Effector memory CD4-positive, alpha-beta T cell (primary cell): ENCODE measurements at regions not wholly inside any gene's neighbourhood (a gene's known extent, or its start where the extent isn't known, plus 50 kb on each side); places are given as distances from the start of the nearest gene placed in this dataset.

Experiments
- DNase-seq, 3 donors: peaks; one replicate each; pipeline ENCODE4 v3.0.0-alpha.2; 2020
- H3K27ac ChIP-seq: 2 replicates; pipeline ENCODE4 v1.7.0; 2013; ENCODE audit warnings: mild to moderate bottlenecking, low read length, moderate library complexity; ENCODE audit not compliant: insufficient read depth, poor library complexity, severe bottlenecking
- H3K27me3 ChIP-seq: replicated peaks from 2 replicates; pipeline ENCODE4 v1.7.0; 2013; ENCODE audit warnings: mild to moderate bottlenecking, low read length; ENCODE audit not compliant: insufficient read depth, control insufficient read depth, poor library complexity, severe bottlenecking
- H3K36me3 ChIP-seq: 2 replicates; pipeline ENCODE4 v1.7.0; 2013; ENCODE audit warnings: mild to moderate bottlenecking, low read length, moderate library complexity; ENCODE audit not compliant: control insufficient read depth, insufficient read depth
- H3K4me1 ChIP-seq: 2 replicates; pipeline ENCODE4 v1.7.0; 2013; ENCODE audit warnings: low read length, mild to moderate bottlenecking; ENCODE audit not compliant: control insufficient read depth, insufficient read depth, poor library complexity, severe bottlenecking
- H3K4me3 ChIP-seq: 2 replicates; pipeline ENCODE4 v1.7.0; 2013; ENCODE audit warnings: low read length, low read depth, mild to moderate bottlenecking; ENCODE audit not compliant: insufficient read depth, poor library complexity, severe bottlenecking
- H3K9me3 ChIP-seq: 2 replicates; pipeline ENCODE4 v1.7.0; 2013; ENCODE audit warnings: mild to moderate bottlenecking, low read length, moderate library complexity; ENCODE audit not compliant: control insufficient read depth

- Histone ChIP-seq H3K9me3 (no peaks in the 10 kb centered on the region), H3K4me3 (no peak overlapping the region), H3K4me1 (no peaks in the 10 kb centered on the region), H3K36me3 (no peaks in the 10 kb centered on the region), H3K27ac (no peak overlapping the region), H3K27me3 (no peaks in the 10 kb centered on the region)
- DNase-seq, result no peak
Observed at GRCh38 chr1:98439471-98439870, 222.1 kb upstream of the SNX7 start.

DNA sequence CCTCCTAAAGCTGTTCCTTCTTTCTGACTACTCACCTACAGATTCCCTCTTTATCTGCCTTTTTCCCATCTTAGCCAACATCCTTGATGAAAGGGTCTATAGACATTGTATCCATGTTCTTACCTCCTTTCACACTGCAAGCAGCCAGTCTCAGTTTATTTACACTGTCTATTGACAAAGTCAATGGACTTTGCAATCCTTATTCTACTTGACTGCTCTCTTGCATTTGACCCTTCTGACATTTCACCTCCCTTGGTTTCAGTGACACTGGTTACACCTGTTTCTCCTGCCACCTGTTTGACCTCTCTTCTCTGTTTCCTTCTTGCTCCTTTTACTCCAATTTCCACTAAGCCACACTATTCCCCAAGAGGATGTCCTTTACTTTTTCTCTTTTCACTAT is 224.0 kb upstream of the SNX7 start:
- Histone ChIP-seq H3K4me3 (no peak overlapping the region), H3K27ac (no peak overlapping the region), H3K36me3 (no peaks in the 10 kb centered on the region), H3K9me3 (no peaks in the 10 kb centered on the region), H3K4me1 (no peaks in the 10 kb centered on the region), H3K27me3 (no peaks in the 10 kb centered on the region)
- no peak for DNase-seq

DNA sequence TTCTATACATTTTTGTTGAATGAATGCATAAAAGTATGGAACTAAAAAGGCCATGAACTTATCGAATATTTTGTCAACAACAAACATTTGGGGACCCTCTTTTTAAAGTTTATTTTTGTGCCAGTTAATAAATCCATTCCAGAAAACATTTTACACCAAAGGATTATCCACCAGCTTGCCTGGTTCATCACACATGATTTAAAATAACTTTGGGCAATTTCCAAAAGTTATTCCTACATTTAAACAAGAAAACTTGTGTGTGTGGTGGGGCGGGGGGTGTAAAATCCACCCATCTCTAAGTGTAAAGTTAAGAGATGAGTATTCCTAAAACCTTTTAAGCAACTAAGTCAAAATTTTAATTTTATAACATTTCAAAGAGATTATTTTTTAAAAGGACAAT is 224.5 kb upstream of the SNX7 start:
- Histone ChIP-seq H3K27me3 (no peaks in the 10 kb centered on the region), H3K4me3 (no peak overlapping the region), H3K4me1 (no peaks in the 10 kb centered on the region), H3K27ac (no peak overlapping the region), H3K36me3 (no peaks in the 10 kb centered on the region), H3K9me3 (no peaks in the 10 kb centered on the region)
- DNase-seq, result no peak

GRCh38 chr1:98429965-98430443 is 231.5 kb upstream of the SNX7 start:
- DNase-seq, result no peak
- Histone ChIP-seq H3K4me1 (no peaks in the 10 kb centered on the region), H3K36me3 (no peaks in the 10 kb centered on the region), H3K4me3 (no peak overlapping the region), H3K9me3 (no peaks in the 10 kb centered on the region), H3K27ac (no peak overlapping the region), H3K27me3 (no peaks in the 10 kb centered on the region)

DNA sequence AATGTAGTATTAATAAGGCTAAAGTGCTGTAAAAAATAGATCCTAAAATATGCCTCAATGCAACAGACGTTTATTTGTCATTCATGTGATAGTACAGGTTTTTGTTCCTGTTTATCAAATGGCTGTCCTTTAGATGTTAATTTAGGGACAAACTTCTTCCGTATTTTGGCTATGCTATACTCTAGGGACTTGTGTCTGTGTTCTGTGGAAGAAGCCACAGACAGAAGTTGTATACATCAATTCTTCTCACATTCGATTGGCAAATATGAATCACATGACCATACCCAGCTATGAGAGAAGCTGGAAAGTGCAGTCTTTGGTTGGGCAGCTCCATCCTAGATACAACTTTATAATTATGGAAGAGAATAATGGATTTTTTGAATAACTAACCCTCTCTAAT is 232.7 kb upstream of the SNX7 start:
- no peaks in the 10 kb centered on the region for H3K4me1 ChIP-seq

DNA sequence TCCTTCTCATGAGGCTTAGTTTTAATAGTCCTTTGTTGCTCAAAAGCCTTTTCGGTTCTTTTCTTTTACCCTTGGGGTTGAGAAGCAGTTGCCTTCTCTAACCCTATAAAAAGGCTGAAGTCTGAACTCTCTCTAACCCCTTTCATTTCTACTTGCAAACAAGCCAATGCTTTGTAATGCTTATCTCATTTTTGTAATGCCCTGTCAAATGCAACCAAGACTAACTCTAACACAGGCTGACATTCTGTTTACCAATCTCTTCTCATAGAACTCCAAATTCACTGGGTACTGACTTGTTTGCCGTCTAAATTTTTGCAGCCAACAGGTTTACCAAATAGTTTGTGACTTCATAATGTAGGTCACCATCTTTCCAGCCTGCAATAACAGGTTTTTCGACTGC is 233.9 kb upstream of the SNX7 start:
- H3K27me3 ChIP-seq, result no peaks in the 10 kb centered on the region
- no peak for DNase-seq
- no peak overlapping the region for H3K4me3 ChIP-seq
- no peak overlapping the region for H3K27ac ChIP-seq
- no peaks in the 10 kb centered on the region for H3K4me1 ChIP-seq
- H3K36me3 ChIP-seq, result no peaks in the 10 kb centered on the region
- no peaks in the 10 kb centered on the region for H3K9me3 ChIP-seq

More for the DNA sequence above, 232.7 kb upstream of the SNX7 start:
- Histone ChIP-seq H3K4me3 (no peak overlapping the region), H3K36me3 (no peaks in the 10 kb centered on the region), H3K27me3 (no peaks in the 10 kb centered on the region), H3K27ac (no peak overlapping the region), H3K9me3 (no peaks in the 10 kb centered on the region)
- no peak for DNase-seq

GRCh38 chr1:98426092-98426491 is 235.4 kb upstream of the SNX7 start:
- no peak overlapping the region for H3K4me3 ChIP-seq
- H3K9me3 ChIP-seq, result no peaks in the 10 kb centered on the region
- H3K36me3 ChIP-seq, result no peaks in the 10 kb centered on the region
- no peak overlapping the region for H3K27ac ChIP-seq
- no peak for DNase-seq
- H3K27me3 ChIP-seq, result no peaks in the 10 kb centered on the region
- H3K4me1 ChIP-seq, result no peaks in the 10 kb centered on the region

GRCh38 chr1:98422816-98423215 is 238.7 kb upstream of the SNX7 start:
- Histone ChIP-seq H3K4me1 (no peaks in the 10 kb centered on the region), H3K27me3 (no peaks in the 10 kb centered on the region), H3K9me3 (no peaks in the 10 kb centered on the region), H3K4me3 (no peak overlapping the region), H3K36me3 (no peaks in the 10 kb centered on the region), H3K27ac (no peak overlapping the region)
- DNase-seq, result no peak

- H3K36me3 ChIP-seq, result no peaks in the 10 kb centered on the region
- H3K27me3 ChIP-seq, result no peaks in the 10 kb centered on the region
- no peak overlapping the region for H3K4me3 ChIP-seq
- H3K9me3 ChIP-seq, result no peaks in the 10 kb centered on the region
- no peak for DNase-seq
- no peaks in the 10 kb centered on the region for H3K4me1 ChIP-seq
- no peak overlapping the region for H3K27ac ChIP-seq
Observed at GRCh38 chr1:98421085-98421435, 240.5 kb upstream of the SNX7 start.

DNA sequence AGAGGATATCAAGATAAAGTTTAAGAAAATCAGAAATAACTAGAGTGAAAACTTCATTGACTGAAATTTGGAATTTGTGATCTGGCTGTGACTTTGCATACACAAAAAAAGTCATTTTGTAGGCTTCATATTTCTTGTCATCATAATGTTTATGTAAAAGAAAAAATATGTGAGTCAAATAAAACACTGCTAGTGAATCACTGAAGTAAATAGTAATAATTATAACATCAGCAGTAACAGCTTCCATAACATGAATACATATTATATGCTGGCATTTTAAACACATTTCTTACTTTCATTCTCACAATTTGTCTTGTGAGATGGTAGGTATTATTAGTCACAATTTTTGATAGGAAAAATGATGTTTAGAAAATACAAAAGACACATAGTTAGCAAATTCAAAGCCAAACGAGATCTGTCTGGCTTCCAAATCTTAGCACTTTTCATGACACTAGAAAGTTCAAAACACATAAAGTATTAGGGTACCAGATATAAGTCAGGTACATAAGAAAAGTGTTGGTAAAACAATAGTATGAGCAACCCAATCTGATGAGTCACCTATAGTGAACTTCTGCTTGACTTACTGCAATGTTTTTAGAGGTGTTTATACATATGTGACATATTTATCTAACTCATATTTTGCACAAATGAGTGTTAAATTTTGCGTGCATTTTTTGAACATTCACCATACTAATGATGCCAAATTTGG is 241.0 kb upstream of the SNX7 start:
- H3K36me3 ChIP-seq, result no peaks in the 10 kb centered on the region
- H3K9me3 ChIP-seq, result no peaks in the 10 kb centered on the region
- DNase-seq, result no peak
- no peak overlapping the region for H3K27ac ChIP-seq
- no peaks in the 10 kb centered on the region for H3K4me1 ChIP-seq
- H3K4me3 ChIP-seq, result no peak overlapping the region
- H3K27me3 ChIP-seq, result no peaks in the 10 kb centered on the region
